GM08714 (cell line): ENCODE measurements at regions not wholly inside any gene's neighbourhood (a gene's known extent, or its start where the extent isn't known, plus 50 kb on each side); places are given as distances from the start of the nearest gene placed in this dataset.

Source experiments
- H3K4me3 ChIP-seq: fragments of 200-500 bp; sonication (Bioruptor generic); 2 replicates; pipeline ENCODE4 v1.5.1; 2014; ENCODE audit warnings: mild to moderate bottlenecking, low read length, inconsistent platforms
- ZNF274 ChIP-seq: IDR thresholded peaks from 2 replicates; pipeline ENCODE4 v1.6.1; 2012; ENCODE audit warnings: mild to moderate bottlenecking, low read depth, low read length

DNA sequence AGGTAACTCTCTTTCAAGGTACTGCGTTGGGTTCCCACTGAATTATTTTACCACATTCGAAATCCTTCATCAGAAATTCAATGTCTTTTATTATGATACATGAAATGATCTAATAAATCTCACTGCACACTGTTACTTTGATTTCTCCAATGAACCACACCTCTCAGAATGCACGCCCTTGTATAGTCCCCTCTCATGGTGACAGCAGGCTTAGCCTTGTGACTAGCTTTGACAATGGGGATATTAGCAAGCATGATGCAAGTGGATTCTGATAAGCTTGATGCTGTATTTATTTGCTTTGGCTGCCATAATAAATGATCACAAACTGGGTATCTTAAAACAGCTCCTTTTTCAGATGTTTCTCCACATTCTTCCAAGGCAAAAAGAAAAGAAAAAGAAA lies 100.4 kb upstream of the ETV6 start:
- no peak overlapping the region for H3K4me3 ChIP-seq
- no peak for TF ChIP-seq ZNF274

DNA sequence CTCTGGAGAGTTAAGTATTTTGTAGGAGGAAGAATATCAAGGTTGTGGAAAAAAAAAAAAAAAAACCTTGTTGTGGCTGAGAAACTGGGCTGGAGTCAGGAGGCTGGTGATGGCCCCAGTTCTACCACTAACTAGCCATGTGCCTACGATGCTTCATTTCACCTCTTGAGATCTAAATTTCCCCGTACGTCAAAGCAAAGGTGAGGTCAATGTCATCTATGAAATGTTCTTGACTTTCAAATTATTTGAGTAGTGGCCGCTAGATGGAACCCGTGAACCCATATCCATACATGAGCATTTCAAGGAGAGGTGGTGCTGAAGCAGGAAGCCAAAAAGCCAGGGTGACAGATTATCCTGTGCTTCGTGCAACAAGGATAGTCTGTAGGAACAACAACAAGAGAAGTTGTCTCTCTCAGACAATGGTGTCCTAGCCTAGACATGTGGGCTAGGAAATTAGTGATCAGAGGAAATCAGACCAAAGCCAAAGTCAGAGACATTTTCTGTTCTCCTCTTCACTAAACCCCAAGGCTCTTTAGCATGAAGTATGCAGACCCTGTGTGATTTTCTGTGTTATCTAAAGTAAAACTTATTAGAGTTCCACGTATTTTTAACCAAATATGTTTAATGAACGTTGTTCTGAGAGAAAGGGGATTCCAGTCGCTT lies 95.5 kb upstream of the ETV6 start:
- no peak for TF ChIP-seq ZNF274
- H3K4me3 ChIP-seq: peak overlapping the region; percentile 34; the same call in 1 of the 2 replicates

DNA sequence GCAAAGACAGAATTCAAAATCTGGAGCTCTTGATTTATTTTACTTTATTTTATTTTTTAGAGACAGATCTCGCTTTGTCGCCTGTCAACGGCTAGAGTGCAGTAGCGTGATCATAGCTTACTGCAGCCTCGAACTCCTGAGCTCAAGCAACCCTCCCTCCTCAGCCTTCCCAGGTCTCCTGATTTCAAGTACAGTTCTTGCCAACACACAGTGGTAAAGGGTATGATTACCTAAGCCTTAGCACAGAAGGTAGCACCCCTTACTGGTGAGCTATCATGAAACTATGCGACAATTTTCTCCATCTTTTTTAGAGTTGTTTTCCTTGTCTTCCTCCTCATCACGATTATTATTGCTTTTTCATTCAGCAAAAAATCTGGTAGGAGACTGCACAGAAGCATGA lies 94.3 kb upstream of the ETV6 start:
- TF ChIP-seq ZNF274: no peak
- peak overlapping the region; percentile 3; the same call in 1 of the 2 replicates for H3K4me3 ChIP-seq

DNA sequence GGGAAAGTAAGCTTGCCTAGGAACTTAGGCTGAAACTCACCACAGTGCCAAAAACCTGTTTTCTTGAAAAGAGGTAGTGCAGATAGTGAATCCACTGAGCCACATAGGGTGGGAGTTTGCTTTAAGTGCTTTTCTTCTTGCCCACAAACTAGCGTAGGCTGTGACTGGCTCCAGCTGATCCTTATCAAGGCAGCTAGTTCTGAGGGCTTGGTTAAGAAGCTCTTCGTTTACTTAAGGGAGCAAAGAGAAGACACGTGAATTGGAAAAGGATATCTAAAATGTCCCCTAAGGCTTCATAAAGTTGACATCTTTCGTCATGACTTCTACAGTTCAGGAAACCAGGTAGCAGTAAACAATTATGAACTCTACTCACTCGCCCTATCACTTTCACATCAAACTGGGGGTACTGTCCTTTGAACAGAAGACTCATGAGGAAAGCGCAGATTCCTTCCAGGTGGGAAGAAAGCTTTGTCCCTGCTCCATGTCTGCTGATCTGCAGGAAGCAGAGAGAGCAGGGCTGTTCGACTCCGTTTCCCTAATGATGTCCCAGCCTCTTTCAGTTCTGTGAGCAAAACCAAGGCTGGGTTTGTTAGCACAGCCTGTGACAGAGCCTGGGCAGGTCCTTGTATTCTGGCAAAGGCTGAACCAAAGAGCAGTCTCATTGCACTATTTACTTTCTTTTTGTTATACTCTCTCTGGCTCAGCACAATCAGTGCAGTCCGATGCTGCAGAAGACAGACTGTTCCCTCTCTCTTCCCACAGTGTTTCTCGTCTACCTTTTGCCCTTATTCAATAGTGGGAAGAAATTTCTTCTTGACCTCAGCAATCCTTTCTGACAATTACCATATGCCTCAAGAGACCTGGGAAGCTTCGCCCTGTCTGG lies 93.5 kb upstream of the ETV6 start:
- peak overlapping the region; percentile 3; the same call in 1 of the 2 replicates for H3K4me3 ChIP-seq
- no peak for TF ChIP-seq ZNF274

DNA sequence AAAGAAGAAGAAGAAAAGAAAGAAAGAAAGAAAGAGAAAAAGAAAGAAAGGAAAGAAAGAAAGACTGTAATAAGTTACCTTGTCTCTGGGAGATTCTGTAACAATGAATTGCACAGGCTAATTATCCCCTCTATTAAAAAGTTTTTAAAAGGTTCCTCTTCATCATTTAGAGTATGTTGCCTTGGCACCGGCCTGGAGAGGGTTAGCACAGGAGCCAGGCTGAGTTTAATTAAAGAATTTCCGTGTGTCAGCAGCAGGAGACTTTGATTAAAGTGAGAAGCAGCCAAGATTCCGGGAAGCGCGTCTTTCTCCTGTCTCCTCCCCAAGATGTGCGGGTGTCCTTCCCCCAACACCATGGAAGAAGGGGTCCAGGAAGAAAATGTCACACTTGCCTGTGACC lies 92.8 kb upstream of the ETV6 start:
- peak overlapping the region; percentile 3; the same call in 1 of the 2 replicates for H3K4me3 ChIP-seq
- TF ChIP-seq ZNF274: no peak

DNA sequence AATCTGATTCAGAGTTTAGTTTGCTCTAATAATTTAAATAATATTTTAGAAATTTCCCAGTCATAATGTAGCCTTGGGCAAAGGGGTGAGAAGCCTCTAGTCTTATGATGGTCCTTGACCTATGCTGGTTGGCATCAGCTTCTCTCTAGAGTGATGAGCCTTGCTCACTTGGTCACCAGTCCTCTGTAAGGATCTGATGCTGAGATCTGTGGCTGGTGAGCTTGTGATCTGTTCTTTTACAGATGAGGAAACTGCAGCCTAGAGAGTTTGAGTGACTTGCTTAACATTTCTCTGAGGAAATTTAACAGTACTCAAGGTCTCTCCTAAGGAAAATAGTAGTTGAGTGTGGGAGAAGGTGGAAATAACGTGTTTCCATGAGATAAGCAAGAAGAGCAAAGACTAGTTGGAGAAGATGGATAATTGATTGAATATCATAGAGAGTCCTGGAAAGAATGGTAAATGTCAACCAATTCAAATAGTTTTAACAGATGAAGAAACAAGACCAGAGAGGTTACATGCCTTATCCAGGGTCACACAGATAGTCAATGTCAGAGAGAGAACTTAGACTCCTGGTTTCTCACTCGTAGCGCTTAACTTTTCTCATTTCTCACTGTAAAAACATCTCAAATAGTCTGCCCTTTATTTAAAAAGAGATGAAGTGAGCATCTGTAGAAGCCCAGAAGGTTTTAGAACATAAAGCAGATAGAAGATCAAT lies 89.7 kb upstream of the ETV6 start:
- H3K4me3 ChIP-seq: no peak overlapping the region
- TF ChIP-seq ZNF274: no peak

DNA sequence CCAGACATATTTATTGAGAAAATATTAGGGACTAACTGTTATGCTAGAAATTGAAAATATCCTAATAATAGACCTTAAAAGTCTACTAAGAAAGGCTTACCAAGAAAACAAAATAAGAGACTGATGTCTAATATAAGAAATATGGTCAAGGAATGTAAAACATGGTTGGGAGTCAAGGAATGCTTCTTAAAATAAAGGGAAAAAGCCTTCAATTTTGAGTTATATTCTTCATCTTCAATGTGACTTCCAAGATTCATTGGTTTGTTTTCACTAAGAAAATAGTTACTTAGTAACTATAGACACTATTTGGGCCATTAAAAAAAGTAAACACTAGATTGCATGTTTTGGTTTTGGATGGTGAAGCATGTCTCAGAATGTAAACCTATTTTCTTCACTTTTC lies 88.1 kb upstream of the ETV6 start:
- no peak for TF ChIP-seq ZNF274
- no peak overlapping the region for H3K4me3 ChIP-seq

DNA sequence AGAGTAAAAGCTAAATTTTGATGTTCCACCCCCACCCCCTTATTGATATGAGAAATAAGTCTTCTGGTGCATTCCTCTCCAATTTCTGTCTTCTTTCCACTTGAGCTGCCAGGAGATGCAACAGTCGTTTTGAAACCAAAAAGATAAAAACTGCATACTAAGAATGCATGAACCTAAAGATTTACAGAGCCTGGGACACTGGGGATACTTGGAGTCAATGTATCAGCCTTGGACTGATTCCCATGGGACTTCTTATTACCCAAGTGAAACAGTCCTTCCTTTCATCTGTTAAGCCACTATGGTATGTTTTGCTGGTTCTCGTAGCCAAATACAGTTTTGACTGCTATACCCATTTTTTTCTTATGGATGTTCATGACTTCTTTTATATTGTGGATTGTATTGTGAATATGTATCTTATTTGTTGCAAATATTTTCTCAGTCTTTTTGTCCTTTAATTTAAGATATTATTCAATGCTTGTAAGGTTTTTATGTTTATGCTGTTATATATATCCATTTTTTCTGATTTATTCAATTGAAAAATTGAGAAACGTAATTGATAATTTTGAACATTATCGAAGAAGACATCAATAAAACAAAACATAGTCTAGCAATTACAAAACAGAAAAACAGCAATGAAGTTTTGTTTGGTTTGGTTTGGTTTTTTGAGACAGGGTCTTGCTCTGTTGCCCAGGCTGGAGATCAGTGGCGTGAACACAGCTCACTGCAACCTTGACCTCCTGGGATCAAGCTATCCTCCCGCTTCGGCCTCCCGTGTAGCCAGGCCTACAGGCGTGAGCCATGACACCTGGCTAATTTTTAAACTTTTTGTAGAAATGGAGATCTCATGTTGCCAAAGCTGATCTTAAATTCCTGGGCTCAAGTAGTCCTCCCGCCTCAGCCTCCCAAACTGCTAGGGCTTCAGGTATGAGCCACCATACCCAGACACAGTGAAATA lies 85.4 kb upstream of the ETV6 start:
- H3K4me3 ChIP-seq: no peak overlapping the region
- no peak for TF ChIP-seq ZNF274

DNA sequence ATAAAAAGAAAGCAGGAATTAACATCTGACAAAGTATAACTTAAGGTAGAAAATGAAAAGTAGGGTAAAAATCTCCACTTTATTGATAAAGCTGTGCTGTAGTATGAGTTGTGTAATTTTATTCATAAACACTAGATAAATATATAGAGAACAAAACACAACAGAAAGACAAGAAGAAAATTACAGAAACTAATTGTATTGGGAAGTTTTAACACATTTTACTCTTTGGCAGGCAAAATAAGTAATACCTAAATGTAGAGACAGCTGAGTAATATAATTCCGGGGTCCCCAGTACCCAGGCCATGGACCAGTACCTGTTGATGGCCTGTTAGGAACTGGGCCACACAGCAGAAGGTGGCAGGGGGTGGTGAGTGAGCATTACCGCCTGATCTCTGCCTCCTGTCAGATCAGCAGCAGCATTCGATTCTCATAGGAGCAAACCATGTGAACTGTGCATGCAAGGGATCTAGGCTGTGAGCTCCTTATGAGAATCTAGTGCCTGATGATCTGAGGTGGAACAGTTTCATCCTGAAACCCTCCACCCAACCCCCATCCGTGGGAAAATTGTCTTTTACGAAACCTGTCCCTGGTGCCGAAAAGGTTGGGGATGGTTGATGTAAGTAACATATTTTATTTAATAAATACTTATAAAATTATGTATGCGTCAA lies 84.4 kb upstream of the ETV6 start:
- TF ChIP-seq ZNF274: no peak
- H3K4me3 ChIP-seq: no peak overlapping the region

DNA sequence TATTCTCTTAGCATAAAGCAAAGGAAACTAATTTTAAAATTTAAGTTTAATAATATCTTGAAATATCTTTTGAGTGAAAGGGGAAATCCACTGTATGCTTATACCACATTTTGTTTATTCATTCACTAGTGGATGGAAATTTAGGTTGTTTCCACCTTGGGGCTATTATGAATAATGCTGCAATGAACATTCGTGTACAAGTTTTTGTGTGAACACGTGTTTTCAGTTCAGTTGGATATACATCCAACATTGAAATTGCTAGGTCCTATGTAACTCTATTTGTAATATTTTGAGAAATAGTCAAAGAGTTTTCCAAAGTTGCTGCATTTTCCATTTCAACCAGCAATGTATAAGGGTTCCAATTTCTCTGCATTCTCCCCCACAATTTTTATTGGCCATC lies 83.7 kb upstream of the ETV6 start:
- no peak for TF ChIP-seq ZNF274
- no peak overlapping the region for H3K4me3 ChIP-seq

DNA sequence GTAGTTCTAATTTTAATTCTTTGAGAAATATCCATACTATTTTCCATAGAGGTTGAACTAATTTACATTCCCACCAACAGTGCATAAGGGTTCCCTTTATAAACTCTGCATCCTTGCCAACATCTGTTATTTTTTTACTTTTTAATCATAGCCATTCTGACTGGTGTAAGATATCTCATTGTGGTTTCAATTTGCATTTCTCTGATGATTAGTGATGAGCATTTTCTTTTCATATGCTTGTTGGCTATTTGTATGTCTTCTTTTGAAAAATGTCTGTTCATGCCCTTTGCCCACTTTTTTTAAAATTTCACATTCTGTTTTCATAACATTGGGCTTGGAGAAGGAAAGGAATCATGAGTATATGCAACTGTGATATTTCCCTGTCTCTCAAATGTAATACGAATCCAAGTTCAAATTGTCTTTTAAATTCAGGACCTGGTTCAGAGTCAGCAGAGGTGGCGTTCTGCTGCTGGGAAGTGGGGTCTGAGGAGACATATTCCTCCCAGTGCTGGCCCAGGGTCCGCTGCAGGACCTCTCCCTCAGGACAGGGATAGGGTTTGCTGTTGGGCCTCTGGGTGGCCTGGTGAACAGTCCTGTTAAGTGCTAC lies 81.2 kb upstream of the ETV6 start:
- H3K4me3 ChIP-seq: peak overlapping the region; percentile 1; the same call in 1 of the 2 replicates

DNA sequence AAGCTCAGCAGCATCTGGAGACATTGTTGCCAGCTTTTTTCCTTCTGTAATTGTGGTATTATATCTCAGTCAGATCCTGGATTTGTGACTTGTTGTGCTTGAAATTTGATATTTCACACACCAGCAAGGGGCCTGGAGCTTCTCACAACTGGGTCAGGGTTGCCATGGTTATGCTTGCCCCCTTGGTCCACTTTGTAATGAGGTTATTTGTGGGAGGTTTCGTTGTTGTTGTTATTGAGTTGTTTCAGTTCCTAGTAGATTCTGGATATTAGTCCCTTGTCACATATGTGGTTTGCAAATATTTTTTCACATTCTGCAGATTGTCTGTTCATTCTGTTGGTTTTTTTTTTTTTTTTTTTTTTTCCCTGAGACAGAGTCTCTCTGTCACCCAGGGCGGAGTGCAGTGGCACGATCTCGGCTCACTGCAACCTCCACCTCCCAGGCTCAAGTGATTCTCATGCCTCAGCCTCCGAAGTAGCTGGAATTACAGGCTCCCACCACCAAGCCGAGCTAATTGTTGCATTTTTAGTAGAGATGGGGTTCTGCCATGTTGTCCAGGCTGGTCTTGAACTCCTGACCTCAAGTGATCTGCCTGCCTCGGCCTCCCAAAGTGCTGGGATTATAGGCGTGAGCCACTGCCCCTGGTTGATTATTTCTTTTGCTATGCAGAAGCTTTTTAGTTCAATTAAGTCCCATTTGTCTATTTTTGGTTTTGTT lies 80.6 kb upstream of the ETV6 start:
- peak overlapping the region; percentile 1; the same call in 1 of the 2 replicates for H3K4me3 ChIP-seq
- TF ChIP-seq ZNF274: no peak

More for the DNA sequence above, 81.2 kb upstream of the ETV6 start:
- TF ChIP-seq ZNF274: no peak
